PC-3 (cell line): ENCODE measurements at regions not wholly inside any gene's neighbourhood (a gene's known extent, or its start where the extent isn't known, plus 50 kb on each side); places are given as distances from the start of the nearest gene placed in this dataset.

ENCODE experiments used
- ATAC-seq: fragments of 200-7000 bp; cut with Tn5 transposase; 2 replicates; pipeline ENCODE4 v1.9.1; 2020; ENCODE audit warnings: mild to moderate bottlenecking, moderate library complexity
- BruUV-seq: library from RNA; stranded (reverse); fragments of 400-500 nt; replicated peaks from 2 replicates; lab custom pipeline; 2021; lab: Mats Ljungman, UMichigan
- CTCF ChIA-PET: fragments of 300-600 bp; sonication (Branson Sonifier 250); formaldehyde crosslinking; loops from one replicate; lab custom pipeline; 2022; ENCODE audit warnings: antibody characterized with exemption; lab: Charles Lee
- POLR2A ChIA-PET: fragments of 300-600 bp; sonication (Branson Sonifier 250); formaldehyde crosslinking; loops from one replicate; lab custom pipeline; 2022; ENCODE audit warnings: antibody characterized with exemption; ENCODE audit not compliant: unreplicated experiment; lab: Charles Lee
- DNase-seq: peaks from one replicate; pipeline ENCODE4 v3.0.0-alpha.2; 2015
- H2AFZ ChIP-seq: fragments of 300-600 bp; sonication (generic); 2 replicates; pipeline ENCODE4 v1.6.0; 2016; ENCODE audit warnings: antibody characterized with exemption, low read length
- H3F3A ChIP-seq: fragments of 300-600 bp; sonication (generic); one replicate; pipeline ENCODE4 v1.6.0; 2017; ENCODE audit warnings: antibody characterized with exemption, low read length, control low read depth, mild to moderate bottlenecking; ENCODE audit not compliant: unreplicated experiment
- H3K27ac ChIP-seq: fragments of 300-600 bp; sonication (generic); 2 replicates; pipeline ENCODE4 v1.5.1; 2016; ENCODE audit warnings: mild to moderate bottlenecking, low read length
- H3K27me3 ChIP-seq: fragments of 300-600 bp; sonication (generic); 2 replicates; pipeline ENCODE4 v1.6.1; 2016; ENCODE audit warnings: low read length, mixed read lengths
- H3K36me3 ChIP-seq: fragments of 300-600 bp; sonication (generic); 2 replicates; pipeline ENCODE4 v1.6.1; 2016; ENCODE audit warnings: low read depth, mixed run types, low read length, mixed read lengths
- H3K4me1 ChIP-seq: fragments of 300-600 bp; sonication (generic); 2 replicates; pipeline ENCODE4 v1.5.1; 2016; ENCODE audit warnings: low read length; ENCODE audit not compliant: insufficient read depth
- H3K4me2 ChIP-seq: fragments of 300-600 bp; sonication (generic); 2 replicates; pipeline ENCODE4 v1.6.0; 2016; ENCODE audit warnings: low read length
- H3K4me3 ChIP-seq: fragments of 300-600 bp; sonication (generic); 2 replicates; pipeline ENCODE4 v1.5.1; 2016; ENCODE audit warnings: mild to moderate bottlenecking, low read length, mixed read lengths
- H3K79me2 ChIP-seq: fragments of 300-600 bp; sonication (generic); 2 replicates; pipeline ENCODE4 v1.6.1; 2017; ENCODE audit warnings: low read length, mixed read lengths
- H3K9ac ChIP-seq: fragments of 300-600 bp; sonication (generic); 2 replicates; pipeline ENCODE4 v1.6.0; 2016; ENCODE audit warnings: mild to moderate bottlenecking, low read length
- H3K9me2 ChIP-seq: fragments of 300-600 bp; sonication (generic); replicated peaks from 2 replicates; pipeline ENCODE4 v1.6.1; 2016; ENCODE audit warnings: mixed run types, low read length, mixed read lengths
- H3K9me3 ChIP-seq: fragments of 300-600 bp; sonication (generic); 2 replicates; pipeline ENCODE4 v1.6.1; 2016; ENCODE audit warnings: low read length, mixed read lengths
- H4K20me1 ChIP-seq: fragments of 300-600 bp; sonication (generic); 2 replicates; pipeline ENCODE4 v1.6.1; 2016; ENCODE audit warnings: low read length, mixed read lengths
- EZH2 ChIP-seq: fragments of 300-600 bp; sonication (generic); IDR thresholded peaks from one replicate; pipeline ENCODE4 v1.6.1; 2017; ENCODE audit warnings: antibody characterized with exemption, mild to moderate bottlenecking, low read length; ENCODE audit not compliant: unreplicated experiment
- EZH2phosphoT487 ChIP-seq: fragments of 300-600 bp; sonication (generic); IDR thresholded peaks from 2 replicates; pipeline ENCODE4 v1.6.1; 2018; ENCODE audit warnings: mild to moderate bottlenecking, antibody characterized with exemption, low read length, borderline replicate concordance
- intact Hi-C: fragments of 100-400 bp; cut with micrococcal nuclease; formaldehyde crosslinking; loops from 2 replicates; pipeline ENCODE4 v1.9.0; 2023
- TF ChIP-seq, protein P1 (sequence below): fragments of 300-600 bp; sonication (generic); conservative IDR thresholded peaks from 2 replicates; pipeline ENCODE4 v1.5.1; 2017; ENCODE audit warnings: antibody characterized with exemption, low read depth, mild to moderate bottlenecking, low read length

GRCh38 chr3:4042869-4043268 is 243.6 kb downstream of the LRRN1 start:
- H3K4me2 ChIP-seq = no peak overlapping the region
- H3K9ac ChIP-seq = no peak overlapping the region
- no peaks in the 10 kb centered on the region for H4K20me1 ChIP-seq
- H3K4me1 ChIP-seq = no peaks in the 10 kb centered on the region
- intact Hi-C loops = no loop called here
- TF ChIP-seq, protein P1, sequence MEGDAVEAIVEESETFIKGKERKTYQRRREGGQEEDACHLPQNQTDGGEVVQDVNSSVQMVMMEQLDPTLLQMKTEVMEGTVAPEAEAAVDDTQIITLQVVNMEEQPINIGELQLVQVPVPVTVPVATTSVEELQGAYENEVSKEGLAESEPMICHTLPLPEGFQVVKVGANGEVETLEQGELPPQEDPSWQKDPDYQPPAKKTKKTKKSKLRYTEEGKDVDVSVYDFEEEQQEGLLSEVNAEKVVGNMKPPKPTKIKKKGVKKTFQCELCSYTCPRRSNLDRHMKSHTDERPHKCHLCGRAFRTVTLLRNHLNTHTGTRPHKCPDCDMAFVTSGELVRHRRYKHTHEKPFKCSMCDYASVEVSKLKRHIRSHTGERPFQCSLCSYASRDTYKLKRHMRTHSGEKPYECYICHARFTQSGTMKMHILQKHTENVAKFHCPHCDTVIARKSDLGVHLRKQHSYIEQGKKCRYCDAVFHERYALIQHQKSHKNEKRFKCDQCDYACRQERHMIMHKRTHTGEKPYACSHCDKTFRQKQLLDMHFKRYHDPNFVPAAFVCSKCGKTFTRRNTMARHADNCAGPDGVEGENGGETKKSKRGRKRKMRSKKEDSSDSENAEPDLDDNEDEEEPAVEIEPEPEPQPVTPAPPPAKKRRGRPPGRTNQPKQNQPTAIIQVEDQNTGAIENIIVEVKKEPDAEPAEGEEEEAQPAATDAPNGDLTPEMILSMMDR = no peak
- TF ChIP-seq EZH2 = no peak
- TF ChIP-seq EZH2phosphoT487 = no peak
- no TSS peak for BruUV-seq
- H3K27ac ChIP-seq = no peak overlapping the region
- H2AFZ ChIP-seq = no peak overlapping the region
- H3K9me2 ChIP-seq = no peaks in the 10 kb centered on the region
- no peaks in the 10 kb centered on the region for H3F3A ChIP-seq
- ChIA-PET POLR2A (no interaction called here), CTCF (no interaction called here)
- no peaks in the 10 kb centered on the region for H3K79me2 ChIP-seq
- no peak for DNase-seq
- no peaks in the 10 kb centered on the region for H3K27me3 ChIP-seq
- H3K9me3 ChIP-seq = no peaks in the 10 kb centered on the region
- no peak overlapping the region for H3K4me3 ChIP-seq
- no peaks in the 10 kb centered on the region for H3K36me3 ChIP-seq
- no peak for ATAC-seq

- Histone ChIP-seq H3K4me3 (no peak overlapping the region), H3F3A (no peaks in the 10 kb centered on the region), H3K9me2 (no peaks in the 10 kb centered on the region), H3K36me3 (no peaks in the 10 kb centered on the region), H3K27ac (no peak overlapping the region), H3K9me3 (0 out of 2 replicates have a peak, but pooled peaks cover 4% of the 10 kb centered on the region), H3K27me3 (no peaks in the 10 kb centered on the region), H3K9ac (no peak overlapping the region), H3K4me2 (no peak overlapping the region), H4K20me1 (no peaks in the 10 kb centered on the region), H3K4me1 (no peaks in the 10 kb centered on the region), H2AFZ (no peak overlapping the region), H3K79me2 (no peaks in the 10 kb centered on the region)
- TF ChIP-seq, protein P1 = no peak
- TF ChIP-seq EZH2phosphoT487 (no peak), EZH2 (no peak)
- DNase-seq (no peak), ATAC-seq (no peak)
- ChIA-PET POLR2A (no interaction called here), CTCF (no interaction called here)
- BruUV-seq = no TSS peak
- intact Hi-C loops = no loop called here
Observed at GRCh38 chr3:4043867-4044575, 244.8 kb downstream of the LRRN1 start.

DNA sequence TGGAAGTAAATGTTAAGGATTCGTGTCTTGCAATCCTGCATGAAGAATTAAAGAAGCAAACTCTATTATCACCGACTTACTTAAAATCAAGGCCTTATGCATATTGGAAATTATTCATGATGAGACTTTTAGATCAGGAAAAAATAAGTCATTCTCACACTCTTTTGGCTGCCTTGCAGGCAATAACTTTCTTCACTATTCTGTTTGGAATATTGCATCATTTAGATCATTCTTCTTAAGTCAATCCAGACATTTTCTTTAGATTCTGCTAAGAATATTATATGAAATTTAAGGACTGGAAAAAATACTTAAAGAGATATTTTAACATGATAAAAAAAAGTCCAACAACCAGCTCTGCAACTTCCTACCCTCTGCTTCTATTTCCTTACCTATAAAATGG is 245.4 kb downstream of the LRRN1 start:
- Histone ChIP-seq H3K4me3 (no peak overlapping the region), H3K9ac (no peak overlapping the region), H3K27ac (no peak overlapping the region), H3K9me2 (no peaks in the 10 kb centered on the region), H3K36me3 (no peaks in the 10 kb centered on the region), H3K4me2 (no peak overlapping the region), H3K79me2 (no peaks in the 10 kb centered on the region), H3K4me1 (no peaks in the 10 kb centered on the region), H4K20me1 (no peaks in the 10 kb centered on the region), H3K9me3 (0 out of 2 replicates have a peak, but pooled peaks cover 4% of the 10 kb centered on the region), H3F3A (no peaks in the 10 kb centered on the region), H3K27me3 (no peaks in the 10 kb centered on the region), H2AFZ (no peak overlapping the region)
- TF ChIP-seq, protein P1 = no peak
- TF ChIP-seq EZH2 (no peak), EZH2phosphoT487 (no peak)
- no TSS peak for BruUV-seq
- DNase-seq (no peak), ATAC-seq (no peak)
- ChIA-PET POLR2A (no interaction called here), CTCF (no interaction called here)
- intact Hi-C loops = no loop called here
